ENCODE measurements at regions not wholly inside any gene's neighbourhood (a gene's known extent, or its start where the extent isn't known, plus 50 kb on each side); places are given as distances from the start of the nearest gene placed in this dataset.

- TF ChIP-seq CTCF (IDR thresholded peaks at IDR 0.05; ENCODE audit: borderline replicate concordance, control extremely low read depth, extremely low read depth, insufficient read depth, missing control alignments) = no peak
- DNase-seq (ENCODE audit: low spot score) = no peak
- in situ Hi-C loops (cut with MboI; ENCODE audit: low sequenced_read_pairs, unreplicated experiment) = loop anchor here (10.0 to 25.0 kb wide), 3 partner anchors 278 to 716 kb away; partner anchors contain the start of genes CCDC148 and PKP4
Observed at GRCh38 chr2:158740621-158741020, 54.5 kb upstream of the DAPL1 start.

GRCh38 chr2:158741625-158742024 is 53.5 kb upstream of the DAPL1 start:
- in situ Hi-C loops (cut with MboI; ENCODE audit: low sequenced_read_pairs, unreplicated experiment) = loop anchor here (10.0 to 25.0 kb wide), 3 partner anchors 279 to 717 kb away; partner anchors contain the start of genes CCDC148 and PKP4
- TF ChIP-seq CTCF (IDR thresholded peaks at IDR 0.05; ENCODE audit: borderline replicate concordance, control extremely low read depth, extremely low read depth, insufficient read depth, missing control alignments) = no peak
- no peak for DNase-seq (ENCODE audit: low spot score)

- in situ Hi-C loops (cut with MboI; ENCODE audit: low sequenced_read_pairs, unreplicated experiment) = loop anchor here (10.0 to 25.0 kb wide), 3 partner anchors 280 to 718 kb away; partner anchors contain the start of genes CCDC148 and PKP4
- DNase-seq (ENCODE audit: low spot score) = no peak
- TF ChIP-seq CTCF (IDR thresholded peaks at IDR 0.05; ENCODE audit: borderline replicate concordance, control extremely low read depth, extremely low read depth, insufficient read depth, missing control alignments) = no peak
Observed at GRCh38 chr2:158742536-158742935, 52.6 kb upstream of the DAPL1 start.

GRCh38 chr2:158743466-158743865 is 51.7 kb upstream of the DAPL1 start:
- TF ChIP-seq CTCF (IDR thresholded peaks at IDR 0.05; ENCODE audit: borderline replicate concordance, control extremely low read depth, extremely low read depth, insufficient read depth, missing control alignments) = no peak
- no peak for DNase-seq (ENCODE audit: low spot score)
- in situ Hi-C loops (cut with MboI; ENCODE audit: low sequenced_read_pairs, unreplicated experiment) = loop anchor here (10.0 to 25.0 kb wide), 3 partner anchors 281 to 719 kb away; partner anchors contain the start of genes CCDC148 and PKP4

GRCh38 chr2:158743879-158744278 is 51.2 kb upstream of the DAPL1 start:
- TF ChIP-seq CTCF (IDR thresholded peaks at IDR 0.05; ENCODE audit: borderline replicate concordance, control extremely low read depth, extremely low read depth, insufficient read depth, missing control alignments) = no peak
- in situ Hi-C loops (cut with MboI; ENCODE audit: low sequenced_read_pairs, unreplicated experiment) = loop anchor here (10.0 to 25.0 kb wide), 3 partner anchors 282 to 719 kb away; partner anchors contain the start of genes CCDC148 and PKP4
- no peak for DNase-seq (ENCODE audit: low spot score)

GRCh38 chr2:158745067-158745865 is 49.9 kb upstream of the DAPL1 start:
- DNase-seq (ENCODE audit: low spot score) = peak; percentile 55
- peak; percentile 33 for TF ChIP-seq CTCF (IDR thresholded peaks at IDR 0.05; ENCODE audit: borderline replicate concordance, control extremely low read depth, extremely low read depth, insufficient read depth, missing control alignments)
- in situ Hi-C loops (cut with MboI; ENCODE audit: low sequenced_read_pairs, unreplicated experiment) = loop anchor here (10.0 to 25.0 kb wide), 3 partner anchors 283 to 720 kb away; partner anchors contain the start of genes CCDC148 and PKP4
